Astrocyte (in vitro differentiated cells and primary cell): ENCODE measurements at regions not wholly inside any gene's neighbourhood (a gene's known extent, or its start where the extent isn't known, plus 50 kb on each side); places are given as distances from the start of the nearest gene placed in this dataset.

Source experiments
- EZH2 ChIP-seq: IDR thresholded peaks from 2 replicates; pipeline ENCODE4 v1.6.1; 2012; ENCODE audit warnings: mild to moderate bottlenecking, low read length, inconsistent platforms; ENCODE audit not compliant: insufficient read depth
- TF ChIP-seq, protein P1 (sequence below): IDR thresholded peaks from 2 replicates; pipeline ENCODE4 v1.5.1; 2011; ENCODE audit warnings: low read depth, mild to moderate bottlenecking, inconsistent platforms, low read length, moderate library complexity; ENCODE audit not compliant: insufficient read depth

- no peak for TF ChIP-seq EZH2
- TF ChIP-seq, protein P1, sequence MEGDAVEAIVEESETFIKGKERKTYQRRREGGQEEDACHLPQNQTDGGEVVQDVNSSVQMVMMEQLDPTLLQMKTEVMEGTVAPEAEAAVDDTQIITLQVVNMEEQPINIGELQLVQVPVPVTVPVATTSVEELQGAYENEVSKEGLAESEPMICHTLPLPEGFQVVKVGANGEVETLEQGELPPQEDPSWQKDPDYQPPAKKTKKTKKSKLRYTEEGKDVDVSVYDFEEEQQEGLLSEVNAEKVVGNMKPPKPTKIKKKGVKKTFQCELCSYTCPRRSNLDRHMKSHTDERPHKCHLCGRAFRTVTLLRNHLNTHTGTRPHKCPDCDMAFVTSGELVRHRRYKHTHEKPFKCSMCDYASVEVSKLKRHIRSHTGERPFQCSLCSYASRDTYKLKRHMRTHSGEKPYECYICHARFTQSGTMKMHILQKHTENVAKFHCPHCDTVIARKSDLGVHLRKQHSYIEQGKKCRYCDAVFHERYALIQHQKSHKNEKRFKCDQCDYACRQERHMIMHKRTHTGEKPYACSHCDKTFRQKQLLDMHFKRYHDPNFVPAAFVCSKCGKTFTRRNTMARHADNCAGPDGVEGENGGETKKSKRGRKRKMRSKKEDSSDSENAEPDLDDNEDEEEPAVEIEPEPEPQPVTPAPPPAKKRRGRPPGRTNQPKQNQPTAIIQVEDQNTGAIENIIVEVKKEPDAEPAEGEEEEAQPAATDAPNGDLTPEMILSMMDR = no peak
These were observed 137.3 kb downstream of the HFE start for GRCh38 chr6:26224547-26224912.
